NCI-H82 treated with DMSO at 0.1 percent for 48 hours (cell line): ENCODE measurements at regions not wholly inside any gene's neighbourhood (a gene's known extent, or its start where the extent isn't known, plus 50 kb on each side); places are given as distances from the start of the nearest gene placed in this dataset.
"Not testable (repeated sequence)": the region's sequence is repeated elsewhere in the genome, so short reads cannot be mapped to it uniquely, and the experiment has no call there.

Source experiments
- DNase-seq: peaks from one replicate; lab custom pipeline; 2025; ENCODE audit not compliant: unreplicated experiment; lab: John Stamatoyannopoulos, UW

DNA sequence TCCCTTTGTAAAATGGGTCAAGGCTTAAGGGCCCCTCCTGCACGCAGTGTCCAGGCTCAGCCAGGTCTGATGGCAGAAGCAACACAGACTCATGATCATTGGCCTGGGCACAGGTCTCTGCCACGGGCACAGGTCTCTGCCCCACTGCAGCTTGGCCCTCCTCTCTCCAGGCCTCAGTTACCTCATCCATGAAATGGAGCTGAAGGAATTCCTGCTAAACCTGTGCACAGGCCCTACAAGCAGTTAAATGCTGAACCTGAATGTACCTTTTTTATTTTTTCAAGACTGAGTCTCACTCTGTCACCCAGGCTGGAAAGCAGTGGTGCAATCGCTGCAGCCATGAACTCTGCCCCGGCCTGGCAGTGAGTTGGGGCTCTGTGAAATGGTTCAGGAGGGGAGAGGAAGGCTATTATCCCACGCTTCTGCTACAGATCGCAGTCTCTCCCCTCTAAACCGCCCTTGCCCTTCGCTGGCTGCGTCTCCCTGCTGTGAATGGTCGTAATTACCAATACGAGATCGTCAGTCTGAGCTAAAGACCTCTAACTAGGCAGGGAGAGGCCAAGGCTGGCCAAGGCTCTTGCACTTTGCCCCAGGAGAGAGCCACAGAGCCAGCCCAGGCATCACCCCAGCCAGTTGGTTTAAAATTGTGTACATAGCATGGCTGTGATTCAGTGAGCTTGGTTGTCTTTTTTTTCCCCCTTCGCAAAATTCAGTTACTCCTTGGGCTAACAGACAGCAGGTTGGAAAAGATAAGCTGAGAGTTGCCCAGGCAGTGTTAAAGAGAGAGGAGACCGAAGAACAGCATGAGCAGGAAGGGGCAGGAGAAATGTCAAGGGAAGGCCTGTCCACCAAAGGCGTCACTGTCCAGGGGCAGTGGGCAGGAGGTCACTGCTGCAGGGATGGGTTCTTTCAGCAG lies 93.0 kb upstream of the KCTD7 start:
- no peak for DNase-seq

GRCh38 chr7:66537380-66537779 lies 91.3 kb upstream of the KCTD7 start:
- no peak for DNase-seq

GRCh38 chr7:66537876-66538275 lies 90.8 kb upstream of the KCTD7 start:
- no peak for DNase-seq

- no peak for DNase-seq
Observed at GRCh38 chr7:66539264-66539623, 89.4 kb upstream of the KCTD7 start.

DNA sequence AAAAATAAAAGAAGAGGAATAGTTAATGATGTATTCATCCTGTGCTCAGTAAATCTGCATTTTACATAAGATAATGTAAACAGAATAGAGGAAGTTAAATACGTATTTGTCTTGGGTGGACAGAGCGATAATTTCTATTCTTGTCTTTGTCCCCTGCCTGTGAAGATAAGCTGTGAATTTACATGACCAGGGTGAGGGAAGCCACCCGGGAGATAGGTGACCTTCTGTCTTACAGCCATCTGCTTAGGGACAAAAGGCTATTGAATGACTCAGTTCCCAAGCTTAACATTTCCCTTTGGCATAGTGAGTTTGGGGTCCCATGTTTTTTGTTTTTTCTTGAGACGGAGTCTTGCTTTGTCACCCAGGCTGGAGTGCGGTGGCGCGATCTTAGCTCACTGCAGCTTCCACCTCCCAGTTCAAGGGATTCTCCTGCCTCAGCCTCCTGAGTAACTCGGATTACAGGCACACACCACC lies 88.7 kb upstream of the KCTD7 start:
- no peak for DNase-seq

DNA sequence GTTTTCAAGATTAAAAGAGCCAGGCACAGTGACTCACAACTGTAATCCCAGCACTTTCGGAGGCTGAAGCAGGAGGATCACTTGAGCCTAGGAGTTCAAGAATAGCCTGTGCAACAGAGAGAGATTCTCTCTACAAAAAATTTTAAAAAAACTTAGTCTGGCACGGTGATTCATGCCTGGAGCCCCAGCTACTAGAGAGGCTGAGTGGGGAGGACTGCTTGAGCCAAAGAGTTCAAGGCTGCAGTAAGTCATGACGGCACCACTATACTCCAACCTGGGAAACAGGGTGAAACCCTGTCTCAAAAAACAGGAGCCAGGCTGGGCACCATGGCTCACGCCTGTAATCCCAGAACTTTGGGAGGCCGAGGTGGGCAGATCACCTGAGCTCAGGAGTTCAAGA lies 86.6 kb upstream of the KCTD7 start:
- DNase-seq, result no peak

GRCh38 chr7:66542528-66543269 lies 86.0 kb upstream of the KCTD7 start:
- no peak for DNase-seq

DNA sequence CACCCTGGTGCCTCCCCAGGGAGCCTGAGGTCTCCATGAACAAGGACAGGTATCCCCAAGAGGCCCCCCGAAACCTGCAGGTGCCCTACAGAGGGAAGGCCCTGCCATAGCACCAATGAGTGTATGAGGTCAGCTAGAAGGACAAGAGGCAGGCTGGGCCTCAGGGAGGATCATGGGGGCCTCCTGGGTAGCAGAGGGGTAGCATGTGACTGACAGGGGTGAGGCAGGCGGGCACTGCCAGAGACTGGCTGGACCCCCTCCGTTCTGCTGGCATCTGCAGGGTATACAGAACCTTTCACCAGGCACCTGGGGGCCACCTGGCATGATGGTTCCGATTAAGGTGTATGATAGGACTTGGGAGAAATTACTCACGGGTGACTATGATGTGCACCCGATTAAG lies 79.2 kb upstream of the KCTD7 start:
- no peak for DNase-seq

- no peak for DNase-seq
Observed at GRCh38 chr7:66553001-66553400, 75.7 kb upstream of the KCTD7 start.

DNA sequence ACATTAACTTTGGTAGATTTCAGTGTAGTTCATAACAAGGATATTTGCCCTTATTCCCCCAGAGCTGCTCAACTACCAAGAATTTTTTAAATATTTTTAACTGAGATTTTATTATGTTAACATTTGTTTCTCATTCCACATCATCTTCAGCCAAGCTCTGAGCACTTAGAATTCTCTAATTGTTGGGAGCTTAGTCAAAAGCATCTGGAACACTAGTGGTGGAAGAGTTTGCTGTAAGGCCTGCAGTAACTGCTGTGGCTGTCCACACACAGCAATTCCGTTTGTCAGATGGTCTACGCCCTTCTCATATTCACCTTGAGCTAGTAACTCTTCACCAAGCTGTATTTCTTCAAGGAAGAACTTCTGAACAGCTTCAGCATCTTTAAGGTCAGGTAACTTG lies 75.0 kb upstream of the KCTD7 start:
- DNase-seq, result not testable (repeated sequence)

DNA sequence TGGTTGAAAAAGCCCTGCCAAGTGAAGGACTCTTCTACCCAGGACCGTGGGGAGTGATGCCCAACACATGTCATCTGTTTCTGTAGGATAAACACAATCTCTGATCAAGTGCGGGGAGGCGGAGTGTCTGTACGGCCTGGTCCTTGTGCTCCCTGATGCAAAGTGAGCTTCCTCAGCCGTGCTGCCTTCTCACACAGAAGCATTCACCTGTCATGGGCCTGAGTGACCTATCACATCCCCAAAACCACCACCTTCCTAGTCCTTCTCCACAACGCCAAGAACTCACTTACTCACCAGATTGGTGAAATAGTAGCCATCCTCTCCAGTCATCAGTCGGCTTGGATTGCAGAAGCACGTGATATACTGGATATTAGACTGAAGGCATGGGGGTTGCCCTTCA lies 74.4 kb upstream of the KCTD7 start:
- DNase-seq, result not testable (repeated sequence)

DNA sequence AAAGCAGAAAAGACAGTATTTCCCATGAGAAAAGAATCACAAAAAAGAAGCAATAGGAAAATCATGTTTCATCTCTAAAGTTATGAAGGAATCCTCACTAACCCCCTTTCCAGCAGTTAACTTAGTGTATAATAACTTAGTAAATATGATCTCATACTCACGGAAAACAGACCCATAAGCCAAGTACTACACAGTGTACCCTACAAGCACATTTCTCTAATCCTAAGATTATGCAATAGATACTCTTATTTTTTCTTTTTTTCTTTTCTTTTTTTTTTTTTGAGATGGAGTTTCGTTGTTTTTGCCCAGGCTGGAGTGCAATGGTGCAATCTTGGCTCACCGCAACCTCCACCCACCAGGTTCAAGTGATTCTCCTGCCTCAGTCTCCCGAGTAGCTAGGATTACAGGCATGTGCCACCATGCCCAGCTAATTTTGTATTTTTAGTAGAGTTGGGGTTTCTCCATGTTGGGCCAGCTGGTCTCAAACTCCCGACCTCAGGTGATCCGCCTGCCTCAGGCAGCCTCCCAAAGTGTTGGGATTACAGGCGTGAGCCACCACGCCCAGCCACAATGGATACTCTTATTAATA lies 73.7 kb upstream of the KCTD7 start:
- not testable (repeated sequence) for DNase-seq

DNA sequence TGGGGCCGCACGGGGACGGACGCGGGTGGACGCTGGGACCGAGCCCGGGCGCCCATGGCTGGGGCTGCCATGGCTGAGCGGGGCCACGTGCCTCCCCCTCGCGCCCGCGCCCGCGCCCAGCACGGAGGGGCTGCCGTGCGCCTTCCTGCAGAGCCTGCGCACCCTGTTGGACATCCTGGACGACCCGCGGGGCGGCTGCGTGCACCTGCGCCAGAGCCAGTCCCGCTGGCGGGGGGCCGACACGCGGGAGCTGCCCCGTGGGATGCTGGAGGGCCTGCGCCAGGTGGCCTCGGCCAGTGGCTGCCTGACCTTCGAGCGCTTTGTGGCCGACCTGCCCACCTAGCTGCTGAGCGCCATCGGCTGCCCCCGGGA lies 72.5 kb upstream of the KCTD7 start:
- DNase-seq, result no peak

- no peak for DNase-seq
Observed at GRCh38 chr7:66556549-66557213, 72.0 kb upstream of the KCTD7 start.

- DNase-seq, result peak; percentile 1
Observed at GRCh38 chr7:66557214-66558200, 71.2 kb upstream of the KCTD7 start.

DNA sequence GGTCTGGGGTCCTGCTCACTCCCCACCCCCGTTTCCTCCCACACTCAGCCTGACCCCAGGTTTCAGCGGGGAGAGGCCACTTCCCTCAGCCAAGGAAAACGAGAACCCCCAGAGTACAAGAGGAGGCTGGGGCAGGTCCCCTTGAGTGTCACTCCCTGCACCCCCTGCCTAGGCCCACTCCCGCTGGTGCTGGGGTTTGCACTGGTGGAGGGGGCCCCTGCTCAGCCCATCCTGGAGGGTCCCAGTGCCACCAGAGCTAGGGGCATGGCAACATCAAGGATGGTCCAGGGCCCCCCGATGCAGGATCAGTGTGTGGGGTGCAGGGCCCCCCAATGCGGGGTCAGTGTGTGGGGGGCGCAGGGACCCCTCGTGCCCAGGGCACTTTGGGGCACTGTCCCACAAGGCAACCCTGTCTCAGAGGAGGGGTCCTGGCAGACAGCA lies 70.5 kb upstream of the KCTD7 start:
- no peak for DNase-seq

DNA sequence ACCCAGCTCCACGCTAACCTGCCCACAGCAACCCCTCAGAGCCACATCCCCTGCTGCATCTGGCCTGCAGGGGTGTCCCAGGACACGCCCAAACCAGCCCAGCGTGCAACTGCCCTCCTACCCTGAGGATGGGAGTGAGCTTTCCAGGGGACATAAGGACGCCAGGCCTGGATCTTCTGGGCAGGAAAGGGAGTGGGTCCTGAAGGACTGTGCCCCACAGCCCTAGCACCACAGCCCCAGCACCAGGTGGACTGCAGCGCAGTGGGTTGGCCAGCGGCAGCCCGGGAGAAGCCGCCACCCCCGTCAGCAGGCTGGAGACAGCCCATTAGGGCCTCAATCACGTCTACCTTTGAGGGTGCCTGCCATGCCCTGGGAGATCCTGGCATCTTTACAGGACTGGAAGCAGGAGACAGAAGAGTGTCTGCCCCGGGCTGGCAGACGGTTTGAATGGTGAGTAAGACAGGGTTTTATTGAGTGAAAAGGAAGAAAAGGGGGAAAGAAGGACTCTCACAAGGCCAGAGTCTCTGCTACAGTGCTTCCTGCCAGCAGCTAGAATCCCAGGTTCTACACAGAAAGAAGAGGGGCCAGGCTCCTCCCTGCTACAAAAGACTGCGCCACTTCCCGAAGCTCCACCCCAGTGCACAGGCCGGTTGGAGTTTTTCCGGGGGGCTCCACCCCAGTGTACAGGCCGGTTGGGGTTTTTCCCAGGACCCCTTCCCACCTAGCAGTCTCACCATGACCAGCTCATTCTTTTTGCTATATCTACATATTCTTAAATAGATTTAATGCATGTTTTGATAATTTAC lies 69.8 kb upstream of the KCTD7 start:
- DNase-seq, result no peak

DNA sequence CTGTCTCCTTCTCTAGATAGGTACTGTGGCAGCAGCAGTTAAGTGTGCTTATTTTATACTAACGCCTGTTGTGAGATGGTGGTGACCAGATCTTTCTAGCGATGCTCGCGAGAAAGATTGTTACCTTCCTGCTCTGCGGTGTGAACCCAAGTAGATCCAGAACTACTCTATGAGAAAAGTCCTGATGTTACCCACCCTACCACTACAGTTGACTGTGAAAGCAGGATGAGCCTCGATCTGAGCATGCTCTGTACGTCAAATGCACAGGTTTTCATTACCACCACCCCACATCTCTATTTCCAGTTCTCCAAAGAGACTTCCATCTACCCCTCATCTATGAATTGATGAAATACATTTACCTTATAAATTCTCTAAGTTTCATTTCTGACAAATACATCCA lies 64.6 kb upstream of the KCTD7 start:
- DNase-seq, result no peak

DNA sequence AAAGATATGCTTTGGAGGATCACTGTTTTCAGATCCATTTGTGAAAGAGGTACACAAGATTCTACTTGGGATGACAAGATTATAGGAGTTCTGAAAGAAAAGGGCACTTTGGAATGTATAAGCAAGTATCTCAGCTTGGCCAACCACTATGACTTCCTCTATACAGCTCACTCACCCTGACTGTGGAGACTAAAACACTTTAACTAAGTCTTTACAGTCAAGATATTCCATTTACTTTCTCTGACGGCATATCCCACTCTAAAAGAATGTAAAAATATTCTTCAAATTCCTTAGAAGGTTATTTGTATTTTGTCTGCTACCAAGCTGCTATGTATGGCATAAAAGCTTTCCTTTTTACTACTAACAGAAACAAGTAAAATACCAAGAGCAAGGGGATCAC lies 58.5 kb upstream of the KCTD7 start:
- DNase-seq, result not testable (repeated sequence)
